ENCODE measurements at regions not wholly inside any gene's neighbourhood (a gene's known extent, or its start where the extent isn't known, plus 50 kb on each side); places are given as distances from the start of the nearest gene placed in this dataset.
A peak's percentile ranks its signal among the peaks of the same experiment; 100 is the strongest.
"Not testable (repeated sequence)": the region's sequence is repeated elsewhere in the genome, so short reads cannot be mapped to it uniquely, and the experiment has no call there.

- Mint-ChIP-seq H3K4me1 (peaks cover 0 to 2% (median under 1%) of the 10 kb centered on the region in 4 donors), H3K4me3 (no peak overlapping the region), H3K9me3 (no peaks in the 10 kb centered on the region), H3K36me3 (no peaks in the 10 kb centered on the region), H3K27ac (no peak overlapping the region), H3K27me3 (no peaks in the 10 kb centered on the region)
- ATAC-seq (no peak), DNase-seq (no peak)
- POLR2A ChIA-PET: no interaction called here
Measured at GRCh38 chr7:3138997-3139396, 95.3 kb upstream of the CARD11 start.

- Mint-ChIP-seq H3K9me3 (no peaks in the 10 kb centered on the region), H3K27ac (no peak overlapping the region), H3K4me3 (no peak overlapping the region), H3K27me3 (no peaks in the 10 kb centered on the region), H3K4me1 (peaks cover 0 to 4% (median under 1%) of the 10 kb centered on the region in 4 donors), H3K36me3 (no peaks in the 10 kb centered on the region)
- POLR2A ChIA-PET: interaction anchor here (0.7 kb wide), 2 partner anchors 134 to 161 kb away, joined by 4 to 5 read pairs; no protein-coding TSS in a partner anchor
- ATAC-seq (no peak), DNase-seq (no peak)
Measured at GRCh38 chr7:3140834-3141233, 97.2 kb upstream of the CARD11 start.

- Mint-ChIP-seq H3K4me3 (no peak overlapping the region), H3K36me3 (no peaks in the 10 kb centered on the region), H3K27me3 (no peaks in the 10 kb centered on the region), H3K9me3 (no peaks in the 10 kb centered on the region), H3K27ac (no peak overlapping the region), H3K4me1 (peaks cover 0 to 2% (median under 1%) of the 10 kb centered on the region in 4 donors)
- DNase-seq (no peak), ATAC-seq (no peak)
- POLR2A ChIA-PET: interaction anchor here (0.7 kb wide), 2 partner anchors 134 to 161 kb away, joined by 4 to 5 read pairs; no protein-coding TSS in a partner anchor
Measured at GRCh38 chr7:3141326-3141725, 97.7 kb upstream of the CARD11 start.

- DNase-seq (no peak), ATAC-seq (no peak)
- Mint-ChIP-seq H3K4me1 (peaks cover 4 to 9% (median 8%) of the 10 kb centered on the region in 4 donors), H3K9me3 (no peaks in the 10 kb centered on the region), H3K27me3 (no peaks in the 10 kb centered on the region), H3K27ac (peak overlapping the region in 2 of 10 donors; percentile 39 to 43), H3K36me3 (no peaks in the 10 kb centered on the region), H3K4me3 (no peak overlapping the region)
- POLR2A ChIA-PET: interaction anchor here (0.6 to 1.0 kb wide), 2 partner anchors 9 to 41 kb away, joined by 3 to 7 read pairs; no protein-coding TSS in a partner anchor
Measured at GRCh38 chr7:3143869-3144775, 100.5 kb upstream of the CARD11 start.

DNA sequence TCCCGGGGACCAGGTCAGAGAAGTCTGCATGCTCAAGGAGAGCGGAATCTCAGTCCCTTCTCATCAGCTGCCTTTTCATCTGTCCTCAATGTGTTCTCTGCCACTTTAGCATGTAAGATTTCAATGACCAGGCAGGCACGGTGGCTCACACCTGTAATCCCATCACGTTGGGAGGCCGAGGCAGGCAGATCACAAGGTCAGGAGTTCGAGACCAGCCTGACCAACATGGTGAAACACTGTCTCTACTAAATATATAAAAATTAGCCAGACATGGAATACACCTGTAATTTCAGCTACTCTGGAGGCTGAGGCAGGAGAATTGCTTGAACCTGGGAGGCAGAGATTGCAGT is 101.1 kb upstream of the CARD11 start:
- not testable (repeated sequence) for DNase-seq, H3K27me3 Mint-ChIP-seq, ATAC-seq, H3K36me3 Mint-ChIP-seq, H3K9me3 Mint-ChIP-seq, H3K4me3 Mint-ChIP-seq
- POLR2A ChIA-PET: interaction anchor here (0.6 kb wide), 1 partner anchor 41 kb away, joined by 7 read pairs; no protein-coding TSS in a partner anchor
- Mint-ChIP-seq H3K4me1 (peaks cover 8 to 14% (median 9%) of the 10 kb centered on the region in 4 donors), H3K27ac (peak overlapping the region in 1 of 10 donors; percentile 39)

GRCh38 chr7:3146571-3147226 is 103.0 kb upstream of the CARD11 start:
- no peak for DNase-seq
- Mint-ChIP-seq H3K4me3 (no peak overlapping the region), H3K4me1 (peaks cover 9 to 19% (median 17%) of the 10 kb centered on the region in 4 donors), H3K27ac (peak overlapping the region in 2 of 10 donors; percentile 18 to 38), H3K36me3 (no peaks in the 10 kb centered on the region), H3K9me3 (no peaks in the 10 kb centered on the region), H3K27me3 (peaks cover 0 to 9% (median 1%) of the 10 kb centered on the region in 5 donors)
- ATAC-seq: no peak
- POLR2A ChIA-PET: interaction anchor here (0.6 to 0.7 kb wide), 2 partner anchors 18 to 1286 kb away, joined by 3 to 4 read pairs; no protein-coding TSS in a partner anchor

- Mint-ChIP-seq H3K27ac (peak overlapping the region in 1 of 10 donors; percentile 46), H3K4me1 (peaks cover 9 to 22% (median 17%) of the 10 kb centered on the region in 4 donors)
- DNase-seq, H3K36me3 Mint-ChIP-seq, POLR2A ChIA-PET, H3K9me3 Mint-ChIP-seq, ATAC-seq, H3K4me3 Mint-ChIP-seq, H3K27me3 Mint-ChIP-seq: not testable (repeated sequence)
Measured at GRCh38 chr7:3148471-3148870, 104.8 kb upstream of the CARD11 start.

DNA sequence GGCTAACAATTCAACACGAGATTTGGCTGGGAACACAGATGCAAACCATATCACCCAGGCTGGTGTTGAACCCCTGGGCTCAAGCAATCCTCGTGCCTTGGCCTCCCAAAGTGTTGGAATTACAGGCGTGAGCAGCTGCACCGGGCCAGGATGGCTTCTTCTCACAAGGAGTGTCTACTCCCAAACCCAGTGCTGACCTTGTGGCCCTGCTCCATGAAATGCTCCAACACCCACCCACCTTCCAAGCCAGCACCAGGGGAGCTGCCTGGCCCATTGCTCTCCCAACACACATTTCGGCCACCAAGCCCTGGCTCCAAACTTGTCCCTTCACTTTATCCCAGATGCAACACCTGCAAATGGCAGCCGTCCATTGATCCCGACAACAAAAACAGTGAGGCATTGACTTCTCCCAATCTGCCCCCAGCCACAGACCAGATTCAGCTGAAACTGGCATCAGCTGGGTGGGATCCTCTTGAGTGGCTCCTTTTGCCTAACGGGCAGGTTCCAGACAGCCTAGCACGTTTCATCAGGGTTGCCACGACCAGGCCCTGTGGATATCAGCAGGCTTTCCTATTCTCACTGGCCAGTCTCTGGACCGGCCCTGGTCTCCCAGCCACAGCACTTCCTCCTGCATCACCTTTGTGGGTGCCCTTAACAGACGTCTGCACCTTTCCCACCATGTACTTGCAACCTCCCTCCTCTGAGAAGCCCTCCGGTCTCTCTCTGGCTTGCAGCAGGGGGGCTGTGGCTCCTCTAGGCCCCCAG is 105.7 kb upstream of the CARD11 start:
- peaks cover 0 to 9% (median 1%) of the 10 kb centered on the region in 5 donors for H3K27me3 Mint-ChIP-seq
- peaks cover 9 to 27% (median 20%) of the 10 kb centered on the region in 4 donors for H3K4me1 Mint-ChIP-seq
- H3K36me3 Mint-ChIP-seq: no peaks in the 10 kb centered on the region
- H3K27ac Mint-ChIP-seq: peak overlapping the region in 4 of 10 donors; percentile 31 to 78 (median 52)
- POLR2A ChIA-PET: interaction anchor here (1.1 kb wide), 1 partner anchor 255 kb away, joined by 3 read pairs; no protein-coding TSS in a partner anchor
- DNase-seq (no peak), ATAC-seq (no peak)
- H3K9me3 Mint-ChIP-seq: no peaks in the 10 kb centered on the region
- no peak overlapping the region for H3K4me3 Mint-ChIP-seq

- ATAC-seq (peak in 1 of 2 donors; percentile 35), DNase-seq (no peak)
- POLR2A ChIA-PET: interaction anchor here (1.1 kb wide), 1 partner anchor 256 kb away, joined by 3 read pairs; no protein-coding TSS in a partner anchor
- Mint-ChIP-seq H3K36me3 (no peaks in the 10 kb centered on the region), H3K27me3 (peaks cover 0 to 9% (median 1%) of the 10 kb centered on the region in 5 donors), H3K4me3 (no peak overlapping the region), H3K4me1 (peaks cover 14 to 32% (median 26%) of the 10 kb centered on the region in 4 donors), H3K9me3 (no peaks in the 10 kb centered on the region), H3K27ac (peak overlapping the region in 3 of 10 donors; percentile 17 to 61 (median 42))
Measured at GRCh38 chr7:3150027-3150426, 106.4 kb upstream of the CARD11 start.

DNA sequence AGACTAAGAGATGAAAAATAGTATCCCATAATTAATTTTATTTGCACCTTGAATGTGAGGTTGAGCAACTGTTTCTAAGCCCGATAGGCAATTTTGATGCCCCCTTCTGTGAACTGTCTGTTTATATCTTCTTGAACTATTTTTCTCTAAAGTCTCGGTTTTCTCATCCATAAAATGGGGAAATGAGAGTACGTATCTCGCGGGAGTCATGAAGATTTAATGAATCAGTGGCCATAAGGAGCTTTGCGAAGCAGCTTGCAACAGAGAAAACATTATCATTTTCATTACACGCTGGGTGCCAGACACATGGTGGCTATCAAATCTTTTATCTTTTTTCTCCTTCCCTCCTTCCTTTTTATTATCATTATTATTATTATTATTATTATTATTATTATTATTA is 108.1 kb upstream of the CARD11 start:
- H3K36me3 Mint-ChIP-seq: no peaks in the 10 kb centered on the region
- H3K27me3 Mint-ChIP-seq: peaks cover 0 to 9% (median 1%) of the 10 kb centered on the region in 5 donors
- DNase-seq (no peak), ATAC-seq (no peak)
- POLR2A ChIA-PET: interaction anchor here (0.7 to 1.5 kb wide), 3 partner anchors 60 to 108 kb away, joined by 3 to 6 read pairs (median 6); partner anchors contain the start of gene CARD11
- no peak overlapping the region for H3K4me3 Mint-ChIP-seq
- peaks cover 11 to 29% (median 22%) of the 10 kb centered on the region in 4 donors for H3K4me1 Mint-ChIP-seq
- no peak overlapping the region for H3K27ac Mint-ChIP-seq
- H3K9me3 Mint-ChIP-seq: no peaks in the 10 kb centered on the region

DNA sequence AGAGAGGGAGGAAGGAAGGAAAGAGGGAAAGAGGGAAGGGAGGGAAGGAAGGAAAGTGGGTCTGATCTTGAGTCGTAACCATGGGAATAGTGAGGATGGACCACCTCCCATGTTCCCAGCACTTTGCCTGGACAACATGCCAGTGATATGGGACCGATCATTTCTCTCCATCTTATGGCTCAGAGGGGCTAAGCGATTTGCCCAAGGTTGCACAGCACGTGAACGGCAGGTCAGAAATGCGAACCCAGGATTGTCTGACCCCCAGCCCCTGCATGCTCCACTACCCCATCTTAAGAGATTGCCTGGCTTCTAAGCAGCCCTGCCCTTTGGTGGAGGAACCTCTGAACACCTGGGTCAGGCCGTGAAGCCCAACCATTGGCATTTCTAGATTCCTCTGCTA is 109.0 kb upstream of the CARD11 start:
- Mint-ChIP-seq H3K27me3 (peaks cover 0 to 9% (median 1%) of the 10 kb centered on the region in 5 donors), H3K36me3 (no peaks in the 10 kb centered on the region), H3K4me1 (peaks cover 11 to 25% (median 19%) of the 10 kb centered on the region in 4 donors), H3K4me3 (no peak overlapping the region), H3K27ac (peak overlapping the region in 1 of 10 donors; percentile 85), H3K9me3 (no peaks in the 10 kb centered on the region)
- DNase-seq (no peak), ATAC-seq (no peak)
- POLR2A ChIA-PET: interaction anchor here (0.5 to 0.8 kb wide), 2 partner anchors 34 to 61 kb away, joined by 3 read pairs; no protein-coding TSS in a partner anchor

GRCh38 chr7:3153118-3153517 is 109.5 kb upstream of the CARD11 start:
- POLR2A ChIA-PET: no interaction called here
- H3K27me3 Mint-ChIP-seq: peaks cover 0 to 9% (median 1%) of the 10 kb centered on the region in 5 donors
- no peak overlapping the region for H3K4me3 Mint-ChIP-seq
- no peaks in the 10 kb centered on the region for H3K36me3 Mint-ChIP-seq
- no peak overlapping the region for H3K27ac Mint-ChIP-seq
- H3K4me1 Mint-ChIP-seq: peaks cover 11 to 26% (median 19%) of the 10 kb centered on the region in 4 donors
- DNase-seq (no peak), ATAC-seq (no peak)
- H3K9me3 Mint-ChIP-seq: no peaks in the 10 kb centered on the region
